Esophagus muscularis mucosa (tissue), 4 donors: ENCODE measurements at regions not wholly inside any gene's neighbourhood (a gene's known extent, or its start where the extent isn't known, plus 50 kb on each side); places are given as distances from the start of the nearest gene placed in this dataset.

Experiments used
- DNase-seq: peaks from one replicate; pipeline ENCODE4 v3.0.0-alpha.2; 2017; ENCODE audit errors: extremely low spot score
- H3K27ac ChIP-seq, 4 donors: fragments of 200-600 bp; sonication (generic); replicated peaks in 1 of 4; 1 replicate in 3 of 4; 2 replicates in 1 of 4; pipeline ENCODE4 v1.5.1; 2016 to 2019; ENCODE audit warnings: mild to moderate bottlenecking in 1 of 4
- H3K27me3 ChIP-seq, 4 donors: fragments of 200-600 bp; sonication (generic); one replicate each; pipeline versions ENCODE4 v1.5.1 to v1.6.0; 2016 to 2019
- H3K36me3 ChIP-seq, 4 donors: fragments of 200-600 bp; sonication (generic); one replicate each; pipeline ENCODE4 v1.5.1; 2016 to 2019
- H3K4me1 ChIP-seq, 4 donors: fragments of 200-600 bp; sonication (generic); one replicate each; pipeline ENCODE4 v1.5.1; 2016 to 2019
- H3K4me3 ChIP-seq, 4 donors: fragments of 200-600 bp; sonication (generic); 1 replicate in 2 of 4; 2 replicates in 2 of 4; pipeline ENCODE4 v1.5.1; 2016 to 2019; ENCODE audit warnings: mild to moderate bottlenecking in 4 of 4, moderate library complexity in 1 of 4
- H3K9me3 ChIP-seq, 4 donors: fragments of 200-600 bp; sonication (generic); 1 replicate in 3 of 4; 2 replicates in 1 of 4; pipeline ENCODE4 v1.5.1; 2016 to 2019
- EP300 ChIP-seq: sonication (generic); formaldehyde crosslinking; IDR thresholded peaks from one replicate; pipeline ENCODE4 v1.6.1; 2017; ENCODE audit warnings: antibody characterized with exemption
- POLR2A ChIP-seq: fragments of 450-650 bp; IDR thresholded peaks from one replicate; pipeline ENCODE4 v1.6.1; 2017; ENCODE audit warnings: antibody characterized with exemption, moderate library complexity, mild to moderate bottlenecking, low read depth
- POLR2AphosphoS5 ChIP-seq, 2 donors: sonication (generic); formaldehyde crosslinking; IDR thresholded peaks; one replicate each; pipeline ENCODE4 v1.6.1; 2017; ENCODE audit warnings: antibody characterized with exemption in 2 of 2
- whole genome bisulfite sequencing: methylation state at CpG from one replicate; pipeline ENCODE4 v1.1.5; 2018; 5-methylcytosine and 5-hydroxymethylcytosine counted together
- intact Hi-C: fragments of 100-400 bp; cut with DNase I; formaldehyde crosslinking; loops from one replicate; pipeline ENCODE4 v1.15.1; 2023
- TF ChIP-seq, protein P1 (sequence below), 3 experiments: fragments of 200-600 bp in 2 of 3; fragments of 450-650 bp in 1 of 3; sonication (generic) in 2 of 3; IDR thresholded peaks; one replicate each; pipeline ENCODE4 v1.5.1; 2017 to 2019; ENCODE audit warnings: antibody characterized with exemption in 3 of 3, mild to moderate bottlenecking in 2 of 3, moderate library complexity in 1 of 3

- Histone ChIP-seq H3K27me3 (peaks cover 0 to 13% (median 0%) of the 10 kb centered on the region in 4 donors), H3K4me1 (no peaks in the 10 kb centered on the region), H3K27ac (no peak overlapping the region), H3K9me3 (no peaks in the 10 kb centered on the region), H3K4me3 (no peak overlapping the region), H3K36me3 (no peaks in the 10 kb centered on the region)
- 94% methylated on average over 5 of the region's 5 CpGs for WGBS
- intact Hi-C loops, result no loop called here
- TF ChIP-seq, protein P1, sequence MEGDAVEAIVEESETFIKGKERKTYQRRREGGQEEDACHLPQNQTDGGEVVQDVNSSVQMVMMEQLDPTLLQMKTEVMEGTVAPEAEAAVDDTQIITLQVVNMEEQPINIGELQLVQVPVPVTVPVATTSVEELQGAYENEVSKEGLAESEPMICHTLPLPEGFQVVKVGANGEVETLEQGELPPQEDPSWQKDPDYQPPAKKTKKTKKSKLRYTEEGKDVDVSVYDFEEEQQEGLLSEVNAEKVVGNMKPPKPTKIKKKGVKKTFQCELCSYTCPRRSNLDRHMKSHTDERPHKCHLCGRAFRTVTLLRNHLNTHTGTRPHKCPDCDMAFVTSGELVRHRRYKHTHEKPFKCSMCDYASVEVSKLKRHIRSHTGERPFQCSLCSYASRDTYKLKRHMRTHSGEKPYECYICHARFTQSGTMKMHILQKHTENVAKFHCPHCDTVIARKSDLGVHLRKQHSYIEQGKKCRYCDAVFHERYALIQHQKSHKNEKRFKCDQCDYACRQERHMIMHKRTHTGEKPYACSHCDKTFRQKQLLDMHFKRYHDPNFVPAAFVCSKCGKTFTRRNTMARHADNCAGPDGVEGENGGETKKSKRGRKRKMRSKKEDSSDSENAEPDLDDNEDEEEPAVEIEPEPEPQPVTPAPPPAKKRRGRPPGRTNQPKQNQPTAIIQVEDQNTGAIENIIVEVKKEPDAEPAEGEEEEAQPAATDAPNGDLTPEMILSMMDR (IDR thresholded peaks at IDR 0.05), result no peak
- no peak for DNase-seq
Measured at GRCh38 chr16:24442631-24443030, 96.7 kb upstream of the RBBP6 start.

DNA sequence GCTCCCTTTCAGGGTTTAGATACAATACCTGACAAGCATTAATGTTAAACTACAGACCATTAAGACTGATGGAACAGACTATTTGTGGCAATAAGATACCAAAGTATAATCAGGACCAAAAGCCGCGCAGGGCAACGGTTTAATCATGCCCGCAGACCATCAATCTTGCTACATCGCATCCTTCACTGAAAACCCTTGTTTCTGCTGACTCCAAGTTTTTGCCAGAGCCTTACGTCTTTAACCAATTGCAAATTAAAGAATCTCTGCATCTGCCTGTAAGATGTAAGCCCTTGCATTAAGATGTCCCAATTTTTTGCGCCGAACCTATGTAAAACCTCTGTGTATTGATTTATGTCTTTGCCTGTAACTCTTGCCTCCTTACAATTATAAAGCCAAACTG is 94.2 kb upstream of the RBBP6 start:
- H3K4me3 ChIP-seq, result no peak overlapping the region
- no peaks in the 10 kb centered on the region for H3K4me1 ChIP-seq
- no peaks in the 10 kb centered on the region for H3K9me3 ChIP-seq
- no peak overlapping the region for H3K27ac ChIP-seq
- peaks cover 0 to 13% (median 0%) of the 10 kb centered on the region in 4 donors for H3K27me3 ChIP-seq
- no peaks in the 10 kb centered on the region for H3K36me3 ChIP-seq
- WGBS, result 93% methylated on average over 8 of the region's 8 CpGs
- DNase-seq, result no peak
- intact Hi-C loops, result no loop called here
- TF ChIP-seq, protein P1 (IDR thresholded peaks at IDR 0.05), result no peak
- TF ChIP-seq EP300, result no peak
- TF ChIP-seq POLR2A, result no peak
- TF ChIP-seq POLR2AphosphoS5 (IDR thresholded peaks at IDR 0.05), result no peak

DNA sequence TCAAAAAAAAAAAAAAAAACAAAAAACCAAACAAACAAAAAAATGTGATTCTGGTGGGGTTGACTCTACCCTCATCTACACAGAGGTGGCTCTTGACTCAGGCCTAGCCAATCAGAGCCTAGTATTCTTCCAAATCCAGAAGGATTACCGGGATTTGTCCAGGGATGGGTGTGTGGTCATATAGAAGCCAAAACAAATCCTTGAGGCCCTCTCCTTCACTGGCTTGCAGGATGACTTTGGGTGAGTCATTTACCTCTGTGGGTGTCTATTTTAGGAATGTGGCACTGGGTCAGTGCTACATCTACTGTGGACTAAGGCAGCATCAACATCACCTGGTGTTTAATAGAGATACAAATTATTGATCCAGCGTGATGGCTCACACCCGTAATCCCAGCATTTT is 93.2 kb upstream of the RBBP6 start:
- 85% methylated on average over 3 of the region's 3 CpGs for WGBS
- intact Hi-C loops, result no loop called here
- Histone ChIP-seq H3K4me1 (no peaks in the 10 kb centered on the region), H3K4me3 (no peak overlapping the region), H3K27ac (no peak overlapping the region), H3K9me3 (no peaks in the 10 kb centered on the region), H3K27me3 (peaks cover 0 to 13% (median 0%) of the 10 kb centered on the region in 4 donors), H3K36me3 (no peaks in the 10 kb centered on the region)
- TF ChIP-seq, protein P1 (IDR thresholded peaks at IDR 0.05), result no peak
- TF ChIP-seq EP300, result no peak
- no peak for TF ChIP-seq POLR2AphosphoS5 (IDR thresholded peaks at IDR 0.05)
- no peak for TF ChIP-seq POLR2A
- no peak for DNase-seq

DNA sequence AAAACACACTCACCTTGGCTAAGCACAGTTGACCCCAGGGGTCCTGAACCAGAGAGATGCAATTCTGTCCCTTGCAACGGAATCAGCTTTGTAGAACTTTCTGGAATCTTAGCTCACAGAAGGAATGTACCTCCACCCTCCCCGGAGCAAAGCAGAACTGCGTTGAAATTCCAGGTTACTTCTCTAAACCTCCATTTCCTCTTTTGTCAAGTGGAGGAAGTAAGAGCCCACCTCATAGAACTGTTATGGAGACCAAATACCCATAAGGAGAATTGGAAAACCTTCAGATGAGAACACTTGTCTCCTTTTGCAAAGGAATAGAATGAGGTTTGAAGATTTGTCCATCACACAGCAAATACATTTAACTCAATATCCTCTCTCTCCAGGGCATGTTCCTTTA is 86.6 kb upstream of the RBBP6 start:
- peaks cover 0 to 4% (median 0%) of the 10 kb centered on the region in 4 donors for H3K27me3 ChIP-seq
- H3K9me3 ChIP-seq, result no peaks in the 10 kb centered on the region
- H3K4me1 ChIP-seq, result no peaks in the 10 kb centered on the region
- no peaks in the 10 kb centered on the region for H3K36me3 ChIP-seq
- H3K4me3 ChIP-seq, result no peak overlapping the region
- no peak overlapping the region for H3K27ac ChIP-seq
- TF ChIP-seq POLR2A (no peak), POLR2AphosphoS5 (IDR thresholded peaks at IDR 0.05) (no peak), EP300 (no peak)
- TF ChIP-seq, protein P1 (IDR thresholded peaks at IDR 0.05), result no peak
- intact Hi-C loops, result no loop called here
- WGBS, result 67% methylated on average over 3 of the region's 3 CpGs
- no peak for DNase-seq

DNA sequence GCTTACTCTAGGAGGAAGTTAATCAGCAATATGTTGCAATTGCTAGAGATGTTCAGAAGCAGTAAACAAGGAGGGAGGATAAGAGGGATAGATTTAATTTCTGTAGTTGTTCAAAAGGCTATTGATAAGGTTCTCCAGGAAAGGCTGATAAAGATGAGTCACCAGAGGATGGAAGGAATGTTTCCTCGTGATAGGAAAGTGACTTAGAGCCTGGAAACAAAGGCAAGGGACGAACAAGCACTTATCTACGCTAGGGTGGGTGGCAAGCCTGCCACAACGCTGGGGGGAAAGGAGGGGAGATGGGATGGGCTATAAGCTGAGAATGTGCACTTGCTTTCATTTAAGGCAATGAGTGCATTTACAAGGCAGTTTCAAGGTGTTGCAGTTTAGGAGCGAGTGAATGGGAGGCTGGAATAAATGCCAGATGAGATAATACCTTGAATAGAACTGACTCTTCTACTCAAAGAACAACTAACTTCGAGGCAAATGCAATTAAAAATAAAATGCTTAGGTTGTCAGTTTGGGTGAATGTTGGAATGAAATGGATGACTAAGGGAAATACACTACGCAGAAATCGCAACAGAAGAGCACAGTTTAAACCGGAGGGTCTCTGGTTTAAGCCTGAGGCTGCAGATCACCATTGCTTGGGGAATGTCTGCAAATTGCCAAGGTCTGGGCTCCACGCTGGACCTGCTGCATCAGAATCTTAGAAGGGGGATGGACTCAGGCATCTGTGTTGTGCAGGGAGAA is 76.0 kb upstream of the RBBP6 start:
- TF ChIP-seq EP300 (no peak), POLR2AphosphoS5 (IDR thresholded peaks at IDR 0.05) (no peak), POLR2A (no peak)
- TF ChIP-seq, protein P1 (IDR thresholded peaks at IDR 0.05), result no peak
- intact Hi-C loops, result no loop called here

More for the DNA sequence above, 76.0 kb upstream of the RBBP6 start:
- no peak for DNase-seq
- Histone ChIP-seq H3K36me3 (no peaks in the 10 kb centered on the region), H3K27me3 (no peaks in the 10 kb centered on the region), H3K4me1 (no peaks in the 10 kb centered on the region), H3K4me3 (no peak overlapping the region), H3K27ac (no peak overlapping the region), H3K9me3 (peaks cover 0 to 3% (median 0%) of the 10 kb centered on the region in 4 donors)
- WGBS, result 56% methylated on average over 10 of the region's 10 CpGs
